Caco-2 (cell line): ENCODE measurements at regions not wholly inside any gene's neighbourhood (a gene's known extent, or its start where the extent isn't known, plus 50 kb on each side); places are given as distances from the start of the nearest gene placed in this dataset.
A peak's percentile ranks its signal among the peaks of the same experiment; 100 is the strongest.
"Not testable (repeated sequence)": the region's sequence is repeated elsewhere in the genome, so short reads cannot be mapped to it uniquely, and the experiment has no call there.

Experiments
- BruUV-seq: library from RNA; stranded (reverse); fragments of 400-500 nt; replicated peaks from 2 replicates; lab custom pipeline; 2021; lab: Mats Ljungman, UMichigan
- CTCF ChIA-PET: fragments of 300-600 bp; sonication (Branson Sonifier 250); formaldehyde crosslinking; loops from one replicate; lab custom pipeline; 2022; ENCODE audit warnings: antibody characterized with exemption; lab: Charles Lee
- POLR2A ChIA-PET: fragments of 300-600 bp; sonication (Branson Sonifier 250); formaldehyde crosslinking; loops from one replicate; lab custom pipeline; 2022; ENCODE audit warnings: antibody characterized with exemption; lab: Charles Lee
- DNase-seq, 2 experiments: peaks; one replicate each; pipeline versions ENCODE4 v3.0.0 to v3.0.0-alpha.2; 2020 to 2022
- H3K27me3 ChIP-seq: replicated peaks from 2 replicates; pipeline ENCODE4 v1.6.0; 2011; ENCODE audit warnings: low read length; ENCODE audit not compliant: control insufficient read depth, insufficient read depth
- H3K36me3 ChIP-seq: 2 replicates; pipeline ENCODE4 v1.5.1; 2011; ENCODE audit warnings: low read length; ENCODE audit not compliant: control insufficient read depth, insufficient read depth
- H3K4me1 ChIP-seq: fragments of 250-450 bp; sonication (Bioruptor Pico); 2 replicates; pipeline ENCODE4 v1.5.1; 2020; ENCODE audit warnings: mild to moderate bottlenecking
- H3K4me3 ChIP-seq: 2 replicates; pipeline ENCODE4 v1.5.1; 2011; ENCODE audit warnings: low read depth, mild to moderate bottlenecking, control low read depth, low read length
- H3K9me3 ChIP-seq: fragments of 250-450 bp; sonication (Bioruptor Pico); 2 replicates; pipeline ENCODE4 v1.5.1; 2020; ENCODE audit warnings: mild to moderate bottlenecking, moderate library complexity
- H3K27ac Mint-ChIP-seq: one replicate; pipeline ENCODE4 v1.8.0; 2022; ENCODE audit warnings: mixed read lengths; ENCODE audit not compliant: unreplicated experiment
- H3K27me3 Mint-ChIP-seq: one replicate; pipeline ENCODE4 v1.8.0; 2022; ENCODE audit warnings: mixed read lengths; ENCODE audit not compliant: insufficient read depth, unreplicated experiment
- H3K36me3 Mint-ChIP-seq: one replicate; pipeline ENCODE4 v1.8.0; 2022; ENCODE audit warnings: mild to moderate bottlenecking, mixed read lengths; ENCODE audit not compliant: insufficient read depth, unreplicated experiment
- H3K4me1 Mint-ChIP-seq: one replicate; pipeline ENCODE4 v1.8.0; 2022; ENCODE audit warnings: low read depth, mixed read lengths; ENCODE audit not compliant: unreplicated experiment
- H3K4me3 Mint-ChIP-seq: one replicate; pipeline ENCODE4 v1.8.0; 2022; ENCODE audit warnings: mild to moderate bottlenecking, moderate library complexity, mixed read lengths; ENCODE audit not compliant: unreplicated experiment
- H3K9me3 Mint-ChIP-seq: one replicate; pipeline ENCODE4 v1.8.0; 2022; ENCODE audit warnings: mixed read lengths; ENCODE audit not compliant: unreplicated experiment
- intact Hi-C: fragments of 100-400 bp; cut with micrococcal nuclease; formaldehyde crosslinking; loops from one replicate; pipeline ENCODE4 v1.10.0; 2022; ENCODE audit not compliant: unreplicated experiment
- TF ChIP-seq, protein P1 (sequence below), 2 experiments: fragments of 200-600 bp in 1 of 2; IDR thresholded peaks; 1 replicate in 1 of 2; 2 replicates in 1 of 2; pipeline versions ENCODE4 v1.5.1 to v1.8.0; 2011 to 2022; ENCODE audit warnings: antibody characterized with exemption in 1 of 2, control low read depth in 1 of 2, inconsistent platforms in 1 of 2, low read depth in 1 of 2, low read length in 1 of 2, mild to moderate bottlenecking in 1 of 2, moderate library complexity in 1 of 2; ENCODE audit not compliant: insufficient read depth in 1 of 2, severe bottlenecking in 1 of 2, unreplicated experiment in 1 of 2

DNA sequence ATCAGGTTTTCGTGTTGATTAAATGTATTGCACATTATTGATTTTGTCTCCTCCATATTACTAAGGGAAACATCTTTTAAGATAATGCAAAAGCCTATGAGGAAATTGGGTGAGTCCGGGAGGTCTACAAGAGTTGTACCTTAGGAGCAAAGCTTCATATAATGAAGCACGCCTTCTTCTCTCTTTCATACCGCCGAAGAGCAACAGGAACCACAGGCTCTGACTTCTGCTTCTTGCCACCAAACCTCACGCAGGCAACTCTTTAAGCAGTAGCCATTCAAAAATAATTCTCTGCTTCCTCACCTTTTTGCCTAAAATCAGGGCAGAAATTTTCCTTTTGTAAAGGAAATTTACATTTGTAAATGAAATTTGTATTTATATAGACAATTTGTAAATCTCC lies 139.6 kb downstream of the SPRY1 start:
- no peaks in the 10 kb centered on the region for H3K4me1 ChIP-seq
- no TSS peak for BruUV-seq
- Mint-ChIP-seq H3K36me3 (no peaks in the 10 kb centered on the region), H3K27ac (no peak overlapping the region), H3K4me3 (no peak overlapping the region), H3K4me1 (no peaks in the 10 kb centered on the region), H3K9me3 (no peaks in the 10 kb centered on the region), H3K27me3 (no peaks in the 10 kb centered on the region)
- H3K27me3 ChIP-seq: no peaks in the 10 kb centered on the region
- H3K9me3 ChIP-seq: no peaks in the 10 kb centered on the region
- DNase-seq: no peak
- ChIA-PET CTCF (no interaction called here), POLR2A (no interaction called here)
- intact Hi-C loops: no loop called here
- no peaks in the 10 kb centered on the region for H3K36me3 ChIP-seq
- TF ChIP-seq, protein P1, sequence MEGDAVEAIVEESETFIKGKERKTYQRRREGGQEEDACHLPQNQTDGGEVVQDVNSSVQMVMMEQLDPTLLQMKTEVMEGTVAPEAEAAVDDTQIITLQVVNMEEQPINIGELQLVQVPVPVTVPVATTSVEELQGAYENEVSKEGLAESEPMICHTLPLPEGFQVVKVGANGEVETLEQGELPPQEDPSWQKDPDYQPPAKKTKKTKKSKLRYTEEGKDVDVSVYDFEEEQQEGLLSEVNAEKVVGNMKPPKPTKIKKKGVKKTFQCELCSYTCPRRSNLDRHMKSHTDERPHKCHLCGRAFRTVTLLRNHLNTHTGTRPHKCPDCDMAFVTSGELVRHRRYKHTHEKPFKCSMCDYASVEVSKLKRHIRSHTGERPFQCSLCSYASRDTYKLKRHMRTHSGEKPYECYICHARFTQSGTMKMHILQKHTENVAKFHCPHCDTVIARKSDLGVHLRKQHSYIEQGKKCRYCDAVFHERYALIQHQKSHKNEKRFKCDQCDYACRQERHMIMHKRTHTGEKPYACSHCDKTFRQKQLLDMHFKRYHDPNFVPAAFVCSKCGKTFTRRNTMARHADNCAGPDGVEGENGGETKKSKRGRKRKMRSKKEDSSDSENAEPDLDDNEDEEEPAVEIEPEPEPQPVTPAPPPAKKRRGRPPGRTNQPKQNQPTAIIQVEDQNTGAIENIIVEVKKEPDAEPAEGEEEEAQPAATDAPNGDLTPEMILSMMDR (IDR thresholded peaks at IDR 0.05; ENCODE audit: insufficient read depth in 1 of 2, low read depth in 1 of 2, low read length in 1 of 2, severe bottlenecking in 1 of 2, unreplicated experiment in 1 of 2): no peak
- H3K4me3 ChIP-seq: no peak overlapping the region

DNA sequence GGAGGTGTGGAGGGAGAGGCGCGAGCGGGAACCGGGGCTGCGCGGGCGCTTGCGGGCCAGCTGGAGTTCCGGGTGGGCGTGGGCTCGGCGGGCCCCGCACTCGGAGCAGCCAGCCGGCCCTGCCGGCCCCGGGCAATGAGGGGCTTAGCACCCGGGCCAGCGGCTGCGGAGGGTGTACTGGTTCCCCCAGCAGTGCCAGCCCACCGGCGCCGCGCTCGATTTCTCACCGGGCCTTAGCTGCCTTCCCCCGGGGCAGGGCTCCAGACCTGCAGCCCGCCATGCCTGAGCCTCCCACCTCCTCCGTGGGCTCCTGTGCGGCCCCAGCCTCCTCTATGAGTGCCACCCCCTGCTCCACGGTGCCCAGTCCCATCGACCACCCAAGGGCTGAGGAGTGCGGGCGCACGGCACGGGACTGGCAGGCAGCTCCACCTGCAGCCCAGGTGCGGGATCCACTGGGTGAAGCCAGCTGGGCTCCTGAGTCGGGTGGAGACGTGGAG lies 141.4 kb downstream of the SPRY1 start:
- H3K27me3 ChIP-seq, H3K4me1 ChIP-seq, H3K9me3 ChIP-seq, H3K27me3 Mint-ChIP-seq, H3K4me3 Mint-ChIP-seq, H3K4me1 Mint-ChIP-seq, POLR2A ChIA-PET, DNase-seq, H3K36me3 ChIP-seq, CTCF ChIA-PET, intact Hi-C loops, BruUV-seq, H3K9me3 Mint-ChIP-seq, H3K27ac Mint-ChIP-seq, H3K4me3 ChIP-seq, H3K36me3 Mint-ChIP-seq: not testable (repeated sequence)

DNA sequence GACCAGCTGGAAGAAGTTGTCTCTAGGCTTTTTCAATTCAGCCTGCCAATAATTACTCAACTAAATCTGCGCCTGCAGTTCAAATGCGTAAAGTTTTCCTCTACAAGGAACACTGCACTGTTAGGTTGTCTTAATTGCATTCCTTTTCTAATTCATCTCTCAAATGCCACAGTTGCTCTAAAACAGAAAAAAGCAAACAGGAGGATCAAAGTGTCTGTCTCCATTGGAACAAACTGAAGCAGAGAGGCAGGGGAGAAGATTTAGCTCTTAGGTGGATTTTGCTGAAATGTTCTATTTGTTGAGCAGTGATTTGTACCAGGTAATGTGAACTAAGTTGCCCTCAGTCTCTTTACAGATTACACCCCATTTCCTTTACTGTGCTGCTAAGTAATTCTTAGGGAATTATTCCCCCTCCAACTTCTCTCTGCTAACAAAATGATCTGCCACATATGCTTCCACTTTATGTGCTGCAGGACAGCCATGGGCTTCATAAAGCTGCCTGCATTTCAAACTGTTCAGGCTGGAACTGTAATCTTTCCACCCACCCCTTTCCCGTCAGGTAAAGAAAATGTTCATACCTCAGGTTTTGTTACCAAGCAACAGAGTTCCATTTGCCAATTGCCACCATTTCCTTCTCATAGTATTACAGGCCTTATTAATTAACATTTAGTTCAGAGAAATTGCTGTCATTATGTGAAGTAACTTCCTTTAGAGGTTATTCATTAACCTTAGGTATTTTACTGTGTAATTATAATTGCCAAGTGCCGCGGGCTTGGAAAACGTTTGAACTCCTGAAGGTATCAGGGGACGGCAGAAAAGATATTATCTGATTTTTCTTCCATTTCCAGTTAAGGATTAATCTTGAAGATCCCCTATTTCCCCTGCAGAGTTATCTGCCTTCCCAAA lies 149.3 kb downstream of the SPRY1 start:
- H3K4me1 ChIP-seq: peaks cover 33% of the 10 kb centered on the region
- ChIA-PET CTCF (interaction anchor here (0.7 to 1.2 kb wide), 4 partner anchors 18 to 104 kb away, joined by 3 read pairs; no protein-coding TSS in a partner anchor), POLR2A (interaction anchor here (0.9 to 1.2 kb wide), 2 partner anchors 9 to 149 kb away, joined by 4 to 7 read pairs; partner anchors contain the start of gene SPRY1)
- H3K27ac Mint-ChIP-seq: peak overlapping the region; percentile 94
- TF ChIP-seq, protein P1 (IDR thresholded peaks at IDR 0.05; ENCODE audit: insufficient read depth in 1 of 2, low read depth in 1 of 2, low read length in 1 of 2, severe bottlenecking in 1 of 2, unreplicated experiment in 1 of 2): no peak
- peak overlapping the region; percentile 85 for H3K4me3 Mint-ChIP-seq
- H3K36me3 ChIP-seq: no peaks in the 10 kb centered on the region
- peaks cover 5% of the 10 kb centered on the region for H3K36me3 Mint-ChIP-seq
- no peaks in the 10 kb centered on the region for H3K9me3 ChIP-seq
- BruUV-seq: TSS peak; percentile 75
- H3K9me3 Mint-ChIP-seq: no peaks in the 10 kb centered on the region
- H3K27me3 ChIP-seq: no peaks in the 10 kb centered on the region
- peak; percentile 47 to 57 for DNase-seq
- H3K27me3 Mint-ChIP-seq: no peaks in the 10 kb centered on the region
- peaks cover 23% of the 10 kb centered on the region for H3K4me1 Mint-ChIP-seq
- H3K4me3 ChIP-seq: peak overlapping the region; percentile 31
- intact Hi-C loops: loop anchor here (1.0 to 5.0 kb wide), 5 partner anchors 41 to 147 kb away; no protein-coding TSS in a partner anchor
